Osteoblast (primary cell): ENCODE measurements at regions not wholly inside any gene's neighbourhood (a gene's known extent, or its start where the extent isn't known, plus 50 kb on each side); places are given as distances from the start of the nearest gene placed in this dataset.
"Not testable (repeated sequence)": the region's sequence is repeated elsewhere in the genome, so short reads cannot be mapped to it uniquely, and the experiment has no call there.

Experiments
- DNase-seq: peaks from one replicate; pipeline ENCODE4 v3.0.0; 2011; ENCODE audit warnings: low spot score, mixed read lengths; ENCODE audit not compliant: insufficient read length; ENCODE audit errors: missing footprints
- H2AFZ ChIP-seq: 2 replicates; pipeline ENCODE4 v1.6.0; 2011; ENCODE audit warnings: mild to moderate bottlenecking, low read length
- H3K27ac ChIP-seq: 2 replicates; pipeline ENCODE4 v1.5.1; 2011; ENCODE audit warnings: mild to moderate bottlenecking, low read depth, low read length, moderate library complexity
- H3K27me3 ChIP-seq: 2 replicates; pipeline ENCODE4 v1.6.0; 2012; ENCODE audit warnings: mild to moderate bottlenecking, control low read depth, inconsistent platforms, low read length, moderate library complexity; ENCODE audit not compliant: insufficient read depth
- H3K36me3 ChIP-seq: 2 replicates; pipeline ENCODE4 v1.5.1; 2011; ENCODE audit warnings: mild to moderate bottlenecking, low read length, control low read depth, moderate library complexity; ENCODE audit not compliant: insufficient read depth
- H3K4me1 ChIP-seq: 2 replicates; pipeline ENCODE4 v1.5.1; 2011; ENCODE audit warnings: mild to moderate bottlenecking, low read length, control low read depth, moderate library complexity; ENCODE audit not compliant: insufficient read depth
- H3K4me2 ChIP-seq: 2 replicates; pipeline ENCODE4 v1.6.0; 2011; ENCODE audit warnings: mild to moderate bottlenecking, low read length; ENCODE audit not compliant: insufficient read depth
- H3K4me3 ChIP-seq: fragments of 200-600 bp; sonication (generic); 3 replicates; pipeline ENCODE4 v1.5.1; 2012; ENCODE audit warnings: mild to moderate bottlenecking, low read length, inconsistent platforms; ENCODE audit not compliant: insufficient read depth
- H3K79me2 ChIP-seq: 2 replicates; pipeline ENCODE4 v1.6.0; 2012; ENCODE audit warnings: mild to moderate bottlenecking, low read length, control low read depth, inconsistent platforms; ENCODE audit not compliant: insufficient read depth
- H3K9me3 ChIP-seq: 2 replicates; pipeline ENCODE4 v1.5.1; 2011; ENCODE audit warnings: low read depth, low read length, control low read depth
- H4K20me1 ChIP-seq: 2 replicates; pipeline ENCODE4 v1.6.0; 2012; ENCODE audit warnings: mild to moderate bottlenecking, low read length, control low read depth; ENCODE audit not compliant: insufficient read depth
- CTCF ChIP-seq: IDR thresholded peaks from 2 replicates; pipeline ENCODE4 v1.5.1; 2011; ENCODE audit warnings: mild to moderate bottlenecking, low read depth, low read length, moderate library complexity; ENCODE audit errors: extremely low read depth

- no peaks in the 10 kb centered on the region for H3K79me2 ChIP-seq
- no peaks in the 10 kb centered on the region for H3K36me3 ChIP-seq
- no peak overlapping the region for H3K27ac ChIP-seq
- no peak for DNase-seq
- TF ChIP-seq CTCF, result no peak
- no peak overlapping the region for H2AFZ ChIP-seq
- no peaks in the 10 kb centered on the region for H3K27me3 ChIP-seq
- H3K4me3 ChIP-seq, result no peak overlapping the region
- H3K4me1 ChIP-seq, result no peaks in the 10 kb centered on the region
- H3K9me3 ChIP-seq, result peaks cover 2% of the 10 kb centered on the region
- no peak overlapping the region for H3K4me2 ChIP-seq
- no peaks in the 10 kb centered on the region for H4K20me1 ChIP-seq
Observed at GRCh38 chr16:26457095-26457494, 609.6 kb upstream of the C16orf82 start.

GRCh38 chr16:26457882-26458281 is 608.8 kb upstream of the C16orf82 start:
- Histone ChIP-seq H3K36me3 (no peaks in the 10 kb centered on the region), H3K79me2 (no peaks in the 10 kb centered on the region), H4K20me1 (no peaks in the 10 kb centered on the region), H3K4me3 (no peak overlapping the region), H3K4me1 (no peaks in the 10 kb centered on the region), H2AFZ (no peak overlapping the region), H3K27ac (no peak overlapping the region), H3K4me2 (no peak overlapping the region), H3K27me3 (no peaks in the 10 kb centered on the region), H3K9me3 (peaks cover 2% of the 10 kb centered on the region)
- no peak for TF ChIP-seq CTCF
- DNase-seq, result no peak

- DNase-seq, result no peak
- Histone ChIP-seq H3K27ac (no peak overlapping the region), H3K27me3 (no peaks in the 10 kb centered on the region), H3K36me3 (no peaks in the 10 kb centered on the region), H3K9me3 (no peaks in the 10 kb centered on the region), H3K4me3 (no peak overlapping the region), H3K79me2 (no peaks in the 10 kb centered on the region), H2AFZ (no peak overlapping the region), H4K20me1 (no peaks in the 10 kb centered on the region), H3K4me2 (no peak overlapping the region), H3K4me1 (no peaks in the 10 kb centered on the region)
- no peak for TF ChIP-seq CTCF
Observed at GRCh38 chr16:26464576-26465266, 602.0 kb upstream of the C16orf82 start.

- not testable (repeated sequence) for H3K4me3 ChIP-seq, H3K4me1 ChIP-seq, H3K27me3 ChIP-seq, H3K79me2 ChIP-seq, DNase-seq, H2AFZ ChIP-seq, H3K4me2 ChIP-seq, H3K36me3 ChIP-seq, H4K20me1 ChIP-seq, H3K9me3 ChIP-seq, H3K27ac ChIP-seq
Observed at GRCh38 chr16:26474405-26474804, 592.3 kb upstream of the C16orf82 start.
